ENCODE measurements at regions not wholly inside any gene's neighbourhood (a gene's known extent, or its start where the extent isn't known, plus 50 kb on each side); places are given as distances from the start of the nearest gene placed in this dataset.

GRCh38 chr3:23675010-23675409, 130.7 kb upstream of the UBE2E1 start:
- TF ChIP-seq, protein P1, sequence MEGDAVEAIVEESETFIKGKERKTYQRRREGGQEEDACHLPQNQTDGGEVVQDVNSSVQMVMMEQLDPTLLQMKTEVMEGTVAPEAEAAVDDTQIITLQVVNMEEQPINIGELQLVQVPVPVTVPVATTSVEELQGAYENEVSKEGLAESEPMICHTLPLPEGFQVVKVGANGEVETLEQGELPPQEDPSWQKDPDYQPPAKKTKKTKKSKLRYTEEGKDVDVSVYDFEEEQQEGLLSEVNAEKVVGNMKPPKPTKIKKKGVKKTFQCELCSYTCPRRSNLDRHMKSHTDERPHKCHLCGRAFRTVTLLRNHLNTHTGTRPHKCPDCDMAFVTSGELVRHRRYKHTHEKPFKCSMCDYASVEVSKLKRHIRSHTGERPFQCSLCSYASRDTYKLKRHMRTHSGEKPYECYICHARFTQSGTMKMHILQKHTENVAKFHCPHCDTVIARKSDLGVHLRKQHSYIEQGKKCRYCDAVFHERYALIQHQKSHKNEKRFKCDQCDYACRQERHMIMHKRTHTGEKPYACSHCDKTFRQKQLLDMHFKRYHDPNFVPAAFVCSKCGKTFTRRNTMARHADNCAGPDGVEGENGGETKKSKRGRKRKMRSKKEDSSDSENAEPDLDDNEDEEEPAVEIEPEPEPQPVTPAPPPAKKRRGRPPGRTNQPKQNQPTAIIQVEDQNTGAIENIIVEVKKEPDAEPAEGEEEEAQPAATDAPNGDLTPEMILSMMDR (IDR thresholded peaks at IDR 0.05; ENCODE audit: insufficient read depth, low read length), result no peak
- TF ChIP-seq GABPA (IDR thresholded peaks at IDR 0.05; ENCODE audit: low read depth), result no peak
- no peak for TF ChIP-seq SPI1 (IDR thresholded peaks at IDR 0.05; ENCODE audit: borderline replicate concordance, low read depth)
- TF ChIP-seq REST (IDR thresholded peaks at IDR 0.05; ENCODE audit: insufficient replicate concordance, low read depth), result no peak
- no peak for TF ChIP-seq POLR2AphosphoS5 (IDR thresholded peaks at IDR 0.05; ENCODE audit: low read depth)
- DNase-seq (ENCODE audit: low read depth in 1 of 2, low spot score in 1 of 2), result no peak
- no peak overlapping the region for H3K4me3 ChIP-seq (replicated peaks; ENCODE audit: insufficient read depth, low read length)

GRCh38 chr3:23676093-23676492, 129.7 kb upstream of the UBE2E1 start:
- TF ChIP-seq GABPA (IDR thresholded peaks at IDR 0.05; ENCODE audit: low read depth) (no peak), SPI1 (IDR thresholded peaks at IDR 0.05; ENCODE audit: borderline replicate concordance, low read depth) (no peak), POLR2AphosphoS5 (IDR thresholded peaks at IDR 0.05; ENCODE audit: low read depth) (no peak), REST (IDR thresholded peaks at IDR 0.05; ENCODE audit: insufficient replicate concordance, low read depth) (no peak)
- TF ChIP-seq, protein P1 (IDR thresholded peaks at IDR 0.05; ENCODE audit: insufficient read depth, low read length), result no peak
- no peak overlapping the region for H3K27ac ChIP-seq (replicated peaks)
- DNase-seq (ENCODE audit: low read depth in 1 of 2, low spot score in 1 of 2), result no peak
- no peaks in the 10 kb centered on the region for H3K27me3 ChIP-seq (ENCODE audit: insufficient read depth, poor library complexity, severe bottlenecking)
- H3K4me3 ChIP-seq (replicated peaks; ENCODE audit: insufficient read depth, low read length), result no peak overlapping the region

More at GRCh38 chr3:23675010-23675409, 130.7 kb upstream of the UBE2E1 start:
- no peak overlapping the region for H3K27ac ChIP-seq (replicated peaks)
- H3K27me3 ChIP-seq (ENCODE audit: insufficient read depth, poor library complexity, severe bottlenecking), result no peaks in the 10 kb centered on the region

DNA sequence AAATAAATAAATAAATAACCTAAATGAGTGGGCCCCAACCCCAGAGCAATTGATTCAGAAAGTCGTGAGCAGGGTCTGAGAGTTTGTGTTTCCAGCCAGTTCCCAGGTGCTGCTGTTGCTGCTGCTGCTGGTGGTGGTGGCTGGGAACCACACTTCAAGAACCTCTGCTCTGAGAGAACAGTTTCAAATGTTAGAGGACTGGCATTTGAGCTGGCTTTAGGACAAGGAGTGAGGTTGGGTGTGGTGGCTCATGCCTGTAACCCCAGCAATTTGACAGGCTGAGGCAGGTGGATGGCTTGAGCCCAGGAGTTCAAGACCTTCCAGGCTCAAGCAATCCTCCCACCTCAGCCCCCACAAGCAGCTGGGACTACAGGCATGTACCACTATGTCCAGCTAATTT, 123.1 kb upstream of the UBE2E1 start:
- Histone ChIP-seq H3K4me3 (replicated peaks; ENCODE audit: insufficient read depth, low read length) (no peak overlapping the region), H3K27ac (replicated peaks) (no peak overlapping the region), H3K27me3 (ENCODE audit: insufficient read depth, poor library complexity, severe bottlenecking) (no peaks in the 10 kb centered on the region)
- TF ChIP-seq, protein P1 (IDR thresholded peaks at IDR 0.05; ENCODE audit: insufficient read depth, low read length), result no peak
- DNase-seq (ENCODE audit: low read depth in 1 of 2, low spot score in 1 of 2), result no peak

GRCh38 chr3:23685541-23686258, 120.1 kb upstream of the UBE2E1 start:
- no peak overlapping the region for H3K27ac ChIP-seq (replicated peaks)
- TF ChIP-seq GABPA (IDR thresholded peaks at IDR 0.05; ENCODE audit: low read depth) (no peak), POLR2AphosphoS5 (IDR thresholded peaks at IDR 0.05; ENCODE audit: low read depth) (no peak), REST (IDR thresholded peaks at IDR 0.05; ENCODE audit: insufficient replicate concordance, low read depth) (no peak), SPI1 (IDR thresholded peaks at IDR 0.05; ENCODE audit: borderline replicate concordance, low read depth) (no peak)
- TF ChIP-seq, protein P1 (IDR thresholded peaks at IDR 0.05; ENCODE audit: insufficient read depth, low read length), result no peak
- peak in 1 of 2 experiments; percentile 35 for DNase-seq (ENCODE audit: low read depth in 1 of 2, low spot score in 1 of 2)
- no peaks in the 10 kb centered on the region for H3K27me3 ChIP-seq (ENCODE audit: insufficient read depth, poor library complexity, severe bottlenecking)
- H3K4me3 ChIP-seq (replicated peaks; ENCODE audit: insufficient read depth, low read length), result no peak overlapping the region
